ENCODE measurements at regions not wholly inside any gene's neighbourhood (a gene's known extent, or its start where the extent isn't known, plus 50 kb on each side); places are given as distances from the start of the nearest gene placed in this dataset.
A peak's percentile ranks its signal among the peaks of the same experiment; 100 is the strongest.

DNA sequence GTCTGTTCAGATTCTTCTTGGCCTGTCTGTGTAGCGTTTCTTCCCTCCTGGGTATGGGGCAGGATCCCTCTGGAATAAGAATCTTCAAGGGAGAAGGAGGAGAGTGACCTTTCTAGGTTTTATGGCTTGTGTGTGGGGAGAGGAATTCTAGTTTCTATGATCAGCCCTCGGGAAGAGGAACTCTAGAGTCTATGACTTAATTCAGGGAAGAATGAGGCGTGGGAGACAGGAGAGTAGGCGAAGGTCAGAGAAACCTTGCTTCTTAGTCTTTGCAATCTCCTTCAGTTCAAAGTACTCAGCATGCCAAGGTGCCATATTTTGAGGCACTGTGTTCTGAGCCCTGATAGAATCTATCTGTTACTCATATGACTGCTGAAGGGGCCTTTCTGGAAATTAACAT is 99.2 kb upstream of the C3orf80 start:
- intact Hi-C loops (cut with DNase I, micrococcal nuclease): no loop called here
- DNase-seq (no peak), ATAC-seq (no peak)

DNA sequence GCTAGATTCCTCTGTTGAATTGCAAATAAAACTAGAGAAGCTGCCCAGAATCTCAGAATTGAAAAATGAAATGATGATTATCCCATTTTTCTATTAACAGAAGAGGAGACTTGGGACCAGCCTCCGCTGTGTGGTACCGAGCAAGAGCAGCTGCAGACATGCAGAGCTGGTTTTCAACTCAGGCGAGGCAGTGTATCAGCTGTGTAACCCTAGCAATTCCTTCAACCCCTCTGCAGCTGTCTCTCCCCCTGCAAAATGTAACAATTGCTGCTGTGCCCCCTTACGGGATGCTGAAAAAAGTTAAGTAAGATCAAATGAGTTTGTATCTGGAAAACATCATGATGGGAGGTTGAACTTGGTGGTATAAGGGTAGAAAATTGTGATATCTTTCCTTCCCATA is 98.5 kb upstream of the C3orf80 start:
- ATAC-seq: no peak
- intact Hi-C loops (cut with DNase I, micrococcal nuclease): no loop called here
- DNase-seq: no peak

DNA sequence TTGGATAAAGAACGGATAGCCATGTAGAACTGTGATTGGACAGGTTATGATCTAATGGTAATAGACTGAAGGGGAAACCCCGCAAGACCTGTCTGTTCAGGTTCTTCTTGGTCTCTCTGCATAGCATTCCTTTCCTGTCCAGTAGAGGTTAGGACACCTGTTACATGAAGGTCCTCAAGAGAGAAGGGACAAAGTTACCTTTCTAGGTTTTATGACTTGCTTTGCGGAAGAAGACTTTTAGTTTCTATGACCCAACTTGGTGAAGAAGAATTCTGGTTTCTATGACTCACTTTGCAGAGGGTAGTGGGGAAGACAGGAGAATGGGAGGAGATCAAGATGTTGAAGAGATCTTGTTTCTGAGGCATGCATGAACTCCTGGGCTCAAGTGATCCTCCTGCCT is 97.9 kb upstream of the C3orf80 start:
- intact Hi-C loops (cut with DNase I, micrococcal nuclease): no loop called here
- ATAC-seq (no peak), DNase-seq (no peak)

DNA sequence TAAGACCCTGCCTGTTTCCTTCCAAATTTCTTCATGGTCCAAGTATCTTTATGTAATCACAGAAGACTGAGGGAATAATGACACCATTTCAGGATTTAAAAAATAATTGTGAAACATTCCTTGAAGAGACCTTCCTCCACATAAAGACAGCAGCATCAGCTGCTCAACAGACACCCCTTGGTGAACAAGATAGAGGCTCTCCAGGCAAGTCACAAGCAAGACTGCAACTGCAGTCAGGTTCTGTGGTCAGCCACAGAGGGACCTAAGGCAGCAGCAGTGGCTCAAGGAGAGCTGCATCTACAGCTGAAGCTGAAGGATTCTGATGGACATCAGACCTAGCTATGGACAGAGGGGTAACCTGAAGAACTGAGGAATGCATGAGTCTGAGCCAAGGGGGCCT is 97.2 kb upstream of the C3orf80 start:
- no peak for DNase-seq
- ATAC-seq: no peak
- intact Hi-C loops (cut with DNase I, micrococcal nuclease): no loop called here

DNA sequence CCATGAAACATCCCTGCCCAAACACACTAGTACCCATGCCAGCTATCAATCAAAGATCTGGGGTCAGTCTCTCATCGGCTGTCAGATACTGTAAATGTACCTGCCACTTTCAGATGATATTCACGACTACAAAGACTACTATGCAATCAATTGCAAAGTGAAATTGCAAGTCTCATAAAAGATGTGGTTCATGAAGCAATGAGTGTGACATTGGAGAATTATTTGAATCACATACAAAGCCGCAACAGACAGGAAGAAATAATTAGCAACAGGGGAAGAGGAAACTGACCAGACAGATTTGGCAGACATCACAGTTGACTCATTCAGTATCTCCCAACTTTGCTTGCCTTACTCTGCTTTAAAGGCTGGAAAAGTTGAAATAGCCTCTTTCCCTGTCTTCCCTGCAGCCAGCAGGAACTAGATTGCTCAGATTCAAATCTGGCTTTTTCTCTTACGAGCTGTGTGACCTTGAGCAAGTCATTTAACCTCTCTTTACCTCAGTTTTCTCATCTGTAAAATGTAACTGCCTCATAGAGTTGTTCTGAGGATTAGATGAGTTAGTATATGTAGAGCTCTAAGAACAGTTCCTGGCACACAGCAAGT is 95.7 kb upstream of the C3orf80 start:
- intact Hi-C loops (cut with DNase I, micrococcal nuclease): no loop called here
- DNase-seq (no peak), ATAC-seq (no peak)

DNA sequence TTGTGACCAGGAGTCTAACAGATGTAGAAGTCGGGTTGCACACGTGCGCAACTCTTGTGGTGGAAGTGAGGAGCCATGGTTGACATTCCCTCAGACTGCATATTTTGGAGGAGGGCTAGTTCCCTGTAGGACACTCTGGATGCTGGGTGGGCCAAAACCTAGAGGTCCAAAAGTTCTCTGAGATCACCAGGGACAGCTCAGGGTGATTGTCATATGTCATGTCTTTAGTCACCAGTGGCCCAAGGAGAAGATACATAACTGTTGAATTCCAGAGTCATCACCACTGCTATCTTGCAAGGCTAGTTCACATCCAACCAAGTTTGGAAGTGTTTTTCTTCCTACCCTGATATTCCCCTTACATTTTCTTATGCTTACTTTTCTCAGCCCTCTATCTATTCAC is 95.2 kb upstream of the C3orf80 start:
- DNase-seq (no peak), ATAC-seq (no peak)
- intact Hi-C loops (cut with DNase I, micrococcal nuclease): no loop called here

DNA sequence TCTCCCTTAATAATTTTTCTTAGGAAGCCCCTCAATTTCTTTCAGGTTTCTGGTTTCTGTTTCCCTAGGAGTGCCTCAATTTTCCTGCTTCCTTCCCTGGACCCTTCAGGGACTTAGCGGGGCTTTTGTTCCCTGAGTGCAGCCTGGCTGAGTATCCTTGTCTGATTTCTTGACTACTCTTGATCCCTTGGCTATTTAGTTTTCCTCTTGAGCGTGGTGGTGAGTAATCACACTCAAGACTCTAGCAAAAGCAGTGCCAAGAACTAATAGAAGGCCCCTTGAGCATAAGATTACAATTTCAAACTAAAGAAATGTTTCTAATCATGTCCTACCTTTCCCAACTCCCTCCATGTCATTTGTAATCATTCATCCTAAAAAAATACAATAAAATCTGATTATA is 94.3 kb upstream of the C3orf80 start:
- ATAC-seq (no peak), DNase-seq (no peak)
- intact Hi-C loops (cut with DNase I, micrococcal nuclease): no loop called here

DNA sequence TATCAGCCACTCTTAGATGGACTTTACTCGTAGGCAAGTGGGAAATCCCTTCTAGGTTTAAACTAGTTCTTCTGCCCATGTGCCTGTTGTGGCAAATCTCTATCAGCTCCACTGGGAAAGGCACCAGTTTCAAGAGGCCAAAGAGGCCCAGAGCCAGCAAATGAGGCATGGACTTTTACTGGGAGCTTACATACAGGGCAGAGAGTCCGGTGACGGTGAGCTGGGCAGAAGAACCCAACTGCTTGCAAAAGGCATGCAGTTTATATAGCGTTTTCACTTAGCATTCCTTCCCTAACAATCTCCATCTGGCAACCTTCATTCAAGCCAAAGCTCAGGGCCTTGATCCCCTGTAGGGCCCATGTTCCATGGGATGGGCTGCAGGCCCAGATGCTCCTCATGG is 93.0 kb upstream of the C3orf80 start:
- no peak for DNase-seq
- no peak for ATAC-seq
- intact Hi-C loops (cut with DNase I, micrococcal nuclease): no loop called here

DNA sequence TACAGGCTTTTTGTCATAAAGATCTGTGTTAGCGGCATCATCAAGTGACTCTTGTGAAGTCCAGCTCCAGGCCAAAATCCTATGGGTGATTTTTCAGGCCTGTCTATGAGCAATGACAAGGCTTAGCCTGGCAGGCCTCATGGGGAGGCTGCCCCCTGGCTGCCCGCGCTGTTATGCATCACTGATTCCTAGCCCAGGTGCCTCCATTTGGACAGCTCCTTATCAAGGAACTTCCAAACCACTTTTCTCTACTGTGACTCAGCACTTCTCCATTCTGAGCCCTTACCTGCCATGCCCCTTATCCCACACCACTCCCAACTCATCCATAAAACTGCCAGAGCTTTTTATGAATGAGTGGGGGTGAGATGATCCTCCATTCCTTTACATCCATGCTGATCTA is 91.5 kb upstream of the C3orf80 start:
- no peak for DNase-seq
- intact Hi-C loops (cut with DNase I, micrococcal nuclease): no loop called here
- ATAC-seq: peak; percentile 52

DNA sequence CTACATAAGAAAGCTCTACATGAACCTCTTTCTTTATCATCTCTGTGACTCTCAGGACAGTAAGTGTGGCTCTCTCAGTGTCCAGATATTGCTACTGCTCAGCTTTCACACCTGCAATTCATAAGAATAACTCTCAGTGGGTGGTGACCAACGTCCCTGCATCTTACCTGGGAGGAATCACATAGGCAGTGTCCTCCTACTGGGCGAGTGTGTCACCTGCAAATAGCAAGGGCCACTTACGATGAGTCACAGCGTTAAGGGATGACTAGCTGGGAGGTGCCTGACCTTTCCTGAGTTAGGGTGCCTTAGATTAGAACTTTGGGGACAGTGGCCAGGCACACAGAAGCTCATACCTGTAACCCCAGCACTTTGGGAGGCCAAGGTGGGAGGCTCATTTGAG is 90.8 kb upstream of the C3orf80 start:
- intact Hi-C loops (cut with DNase I, micrococcal nuclease): no loop called here
- no peak for ATAC-seq

DNA sequence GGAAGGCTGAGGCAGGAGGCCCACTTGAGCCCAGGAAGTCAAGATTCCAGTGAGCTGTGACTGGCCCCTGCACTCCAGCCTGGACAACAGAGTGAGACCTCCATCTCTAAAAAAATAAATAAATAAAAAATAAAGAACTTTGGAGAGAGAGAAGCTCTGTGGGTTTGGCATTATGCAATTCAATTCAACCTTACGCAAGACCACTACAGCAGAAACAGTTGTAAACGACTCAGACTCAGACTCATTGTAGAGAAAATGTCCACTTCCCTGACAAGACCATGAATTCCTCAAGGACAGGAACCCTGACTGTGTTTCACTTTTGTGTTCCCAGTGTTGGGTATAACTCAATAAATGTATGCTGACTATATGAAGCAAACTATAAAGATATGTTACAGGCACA is 90.3 kb upstream of the C3orf80 start:
- intact Hi-C loops (cut with DNase I, micrococcal nuclease): no loop called here
- no peak for DNase-seq
- ATAC-seq: no peak

More for the DNA sequence above, 90.8 kb upstream of the C3orf80 start:
- no peak for DNase-seq

DNA sequence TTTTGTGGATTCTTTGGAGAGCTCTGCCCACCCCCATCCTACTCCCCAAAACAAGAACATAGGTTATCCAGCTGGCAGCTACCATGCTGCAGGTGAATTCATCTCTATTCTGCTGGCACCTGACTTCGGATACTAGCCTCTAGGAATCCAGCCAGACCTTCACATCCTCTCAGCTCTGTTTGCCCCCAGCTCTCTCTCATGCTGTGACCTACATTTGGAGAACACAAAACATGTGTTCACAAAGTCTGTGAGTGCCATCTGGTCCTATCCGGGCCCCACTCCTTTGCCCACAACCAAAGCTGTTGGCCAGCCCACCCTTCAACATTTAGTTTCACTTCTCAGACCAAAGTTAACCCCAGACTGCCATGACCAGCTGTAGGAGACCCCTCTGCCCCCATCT is 89.4 kb upstream of the C3orf80 start:
- DNase-seq: no peak
- ATAC-seq: no peak

DNA sequence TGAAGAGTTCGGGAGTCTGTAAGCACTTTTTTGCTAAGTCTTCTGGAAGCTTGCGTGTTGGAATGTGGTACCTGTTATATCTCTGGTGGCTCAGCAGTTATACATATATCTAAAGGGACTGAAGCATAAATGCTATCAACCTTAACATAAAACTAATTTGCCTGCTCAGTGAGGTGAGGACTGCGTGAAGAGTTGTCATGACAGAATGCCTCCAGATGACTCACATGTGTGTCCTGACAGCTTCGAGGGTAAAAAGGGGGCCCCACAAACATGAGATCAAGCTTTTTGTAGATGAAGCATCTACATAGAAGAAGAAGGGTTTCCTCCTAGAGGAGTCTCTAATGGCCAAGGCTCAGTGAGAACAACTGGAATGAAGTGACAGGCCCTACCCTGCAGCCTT is 88.8 kb upstream of the C3orf80 start:
- ATAC-seq (no peak), DNase-seq (no peak)
- intact Hi-C loops (cut with DNase I, micrococcal nuclease): no loop called here

More for the DNA sequence above, 89.4 kb upstream of the C3orf80 start:
- intact Hi-C loops (cut with DNase I, micrococcal nuclease): no loop called here

DNA sequence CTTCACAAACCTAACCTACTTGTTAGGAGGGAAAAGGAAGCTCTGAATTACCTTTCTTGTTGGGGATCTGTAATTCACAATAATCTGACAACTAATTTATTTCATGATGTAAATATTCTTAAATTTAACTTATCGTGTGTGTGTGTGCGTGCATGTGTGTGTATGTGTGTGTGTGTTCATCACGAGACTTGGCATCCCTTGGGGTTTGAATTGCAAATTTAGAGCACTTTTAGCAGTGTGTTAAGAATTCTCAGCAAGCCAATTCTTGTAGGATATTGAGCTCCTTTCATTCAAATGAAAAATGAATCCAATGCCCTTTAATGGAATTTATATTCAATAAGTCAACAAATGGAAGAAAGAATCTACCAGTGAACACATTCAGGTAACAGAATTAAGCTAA is 85.9 kb upstream of the C3orf80 start:
- intact Hi-C loops (cut with DNase I, micrococcal nuclease): no loop called here
- ATAC-seq (no peak), DNase-seq (no peak)

DNA sequence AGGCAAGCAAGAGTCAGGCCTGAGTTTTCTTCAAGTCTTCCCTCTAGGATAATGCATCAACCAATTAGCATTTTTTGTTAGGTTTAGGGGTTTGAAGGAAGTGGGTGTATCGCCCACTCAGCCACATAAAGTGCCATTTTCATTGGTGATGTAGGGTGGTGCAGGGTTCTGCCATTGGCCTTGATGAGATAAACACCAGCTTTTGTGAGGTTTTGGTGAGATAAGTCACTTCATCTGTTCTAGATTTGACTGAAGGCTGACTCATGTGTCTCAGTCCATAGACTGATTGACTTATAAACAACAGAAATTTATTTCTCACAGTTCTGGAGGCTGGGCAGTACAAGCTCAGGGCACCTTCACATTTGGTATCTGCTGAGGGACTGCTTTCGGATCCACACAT is 84.5 kb upstream of the C3orf80 start:
- intact Hi-C loops (cut with DNase I, micrococcal nuclease): no loop called here
- DNase-seq: no peak
- no peak for ATAC-seq

DNA sequence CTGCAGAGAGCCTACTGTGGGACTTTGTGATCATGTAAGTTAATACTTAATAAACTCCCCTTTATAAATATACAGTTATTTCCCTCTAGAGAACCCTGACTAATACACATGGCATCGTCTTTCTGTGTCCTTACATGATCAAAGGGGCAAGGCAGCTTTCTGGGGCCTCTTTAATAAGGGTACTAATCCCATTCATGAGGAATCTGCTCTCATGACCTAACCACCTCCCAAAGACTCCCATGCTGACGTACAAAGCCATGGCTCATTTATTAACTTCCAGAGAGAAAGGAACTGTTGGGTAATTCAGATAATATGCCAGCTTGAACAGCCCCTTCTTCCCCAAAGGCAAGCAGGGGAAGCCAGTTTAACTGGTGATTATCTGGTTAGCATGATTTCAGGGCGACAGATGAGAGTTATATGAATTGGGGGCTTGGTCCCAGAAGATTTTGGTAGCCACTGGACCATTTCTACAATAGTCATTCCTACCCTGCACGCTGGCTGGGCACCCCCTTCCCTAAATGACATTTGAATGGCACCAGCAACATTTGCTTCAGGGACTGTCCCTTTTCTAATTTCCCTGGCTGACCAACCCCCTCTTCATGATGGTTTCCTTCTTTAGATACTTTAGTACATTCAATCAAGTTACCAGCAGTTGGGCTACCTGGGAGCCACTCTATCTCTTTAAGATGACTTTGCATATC is 83.6 kb upstream of the C3orf80 start:
- intact Hi-C loops (cut with DNase I, micrococcal nuclease): no loop called here
- ATAC-seq (no peak), DNase-seq (no peak)

DNA sequence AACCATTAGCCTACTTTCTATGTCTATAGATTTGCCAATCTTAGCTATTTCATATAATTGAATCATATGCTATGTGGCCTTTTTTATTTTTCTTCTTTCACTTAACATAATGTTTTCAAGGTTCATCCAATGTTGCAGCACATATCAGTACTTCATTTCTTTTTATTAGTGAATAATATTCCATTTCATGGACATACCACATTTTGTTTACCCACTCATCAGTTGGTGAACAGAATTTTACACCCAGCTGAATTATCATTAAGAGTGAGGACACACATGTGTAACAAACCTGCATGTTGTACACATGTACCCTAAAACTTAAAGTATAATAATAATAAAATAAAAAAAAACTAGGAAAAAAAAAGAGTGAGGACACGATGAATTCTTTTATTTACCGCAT is 81.7 kb upstream of the C3orf80 start:
- ATAC-seq: no peak
- intact Hi-C loops (cut with DNase I, micrococcal nuclease): no loop called here
- DNase-seq: no peak

DNA sequence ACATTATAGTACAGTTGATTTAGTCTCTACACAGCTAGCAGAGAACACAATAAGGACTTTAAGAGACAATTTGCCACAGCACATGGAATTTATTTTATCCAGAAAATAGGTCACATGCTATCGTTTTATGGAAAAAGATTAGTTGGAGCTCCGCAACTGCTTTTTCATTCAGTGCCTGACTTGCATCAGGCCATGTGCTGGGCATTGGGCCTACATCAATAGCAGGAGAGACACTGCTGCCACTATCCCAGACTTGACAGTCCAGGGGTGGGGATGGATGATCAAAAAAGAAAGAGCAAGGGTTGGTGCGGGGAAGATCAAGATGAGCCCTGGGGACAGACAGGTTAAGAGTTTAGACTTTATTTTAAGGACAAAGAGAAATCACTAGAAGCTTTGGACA is 75.2 kb upstream of the C3orf80 start:
- ATAC-seq: no peak
- intact Hi-C loops (cut with DNase I, micrococcal nuclease): no loop called here

DNA sequence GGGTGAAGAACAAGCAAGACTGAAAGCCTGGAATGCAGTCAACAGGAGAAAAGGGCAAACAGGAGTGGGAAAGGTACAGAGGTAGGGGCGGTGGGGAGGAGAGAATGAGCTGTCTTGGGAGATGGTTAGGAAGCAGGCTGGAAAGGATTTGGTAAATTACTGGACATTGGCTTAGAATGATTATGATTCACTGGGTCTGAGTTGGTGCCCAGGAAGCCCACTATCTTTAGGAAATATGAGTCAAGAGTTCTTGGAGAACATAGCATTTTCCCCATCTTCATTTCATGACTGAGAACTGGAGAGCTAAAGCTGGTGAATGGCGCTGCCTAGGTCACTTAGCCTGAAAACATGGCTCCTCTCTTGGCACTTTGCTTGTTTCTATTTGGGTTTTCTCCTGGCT is 74.7 kb upstream of the C3orf80 start:
- intact Hi-C loops (cut with DNase I, micrococcal nuclease): no loop called here
- no peak for ATAC-seq

More for the DNA sequence above, 75.2 kb upstream of the C3orf80 start:
- no peak for DNase-seq

DNA sequence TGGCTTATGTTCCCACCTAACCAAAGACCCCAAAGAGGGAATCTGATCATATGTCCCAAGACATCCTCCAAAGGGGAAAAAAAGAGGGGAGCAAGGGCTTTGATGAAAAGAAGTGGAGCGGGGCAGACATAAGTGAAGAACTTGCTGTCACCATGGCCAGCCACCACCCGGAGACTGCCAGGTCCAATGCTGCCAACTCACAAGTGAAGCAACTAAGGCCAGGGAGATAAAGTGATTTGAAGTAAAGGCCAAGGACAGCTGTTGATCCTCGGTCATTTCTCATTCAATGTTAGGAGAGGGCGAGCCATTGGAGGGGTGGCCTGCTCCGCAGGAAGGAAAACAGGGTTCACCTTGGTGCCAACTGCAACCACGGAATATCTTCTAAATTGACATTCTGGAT is 72.6 kb upstream of the C3orf80 start:
- DNase-seq (no peak), ATAC-seq (no peak)
- intact Hi-C loops (cut with DNase I, micrococcal nuclease): no loop called here

More for the DNA sequence above, 74.7 kb upstream of the C3orf80 start:
- DNase-seq: no peak

DNA sequence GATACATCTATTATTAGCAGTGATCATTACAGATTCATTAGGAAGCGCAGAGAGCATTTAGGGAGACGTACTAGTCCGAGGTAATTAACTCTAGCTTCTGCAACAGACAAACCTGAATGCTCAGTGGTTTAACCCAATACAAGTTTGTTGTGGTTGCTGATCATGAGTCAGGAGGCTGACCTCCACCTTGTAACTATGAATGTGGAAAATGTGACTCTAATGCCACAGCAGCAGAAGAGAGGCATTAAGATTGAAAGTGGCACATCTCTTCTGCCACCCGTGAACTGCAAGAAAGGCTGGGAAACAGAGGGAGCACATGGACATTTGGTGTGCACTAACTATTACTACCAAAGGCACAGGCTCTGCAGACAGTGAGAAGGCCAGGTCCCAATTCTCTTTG is 71.2 kb upstream of the C3orf80 start:
- ATAC-seq: no peak
- intact Hi-C loops (cut with DNase I, micrococcal nuclease): no loop called here

More for the DNA sequence above, 71.2 kb upstream of the C3orf80 start:
- no peak for DNase-seq

Data from left colon (tissue), 2 donors.